MM.1S (cell line): ENCODE measurements at regions not wholly inside any gene's neighbourhood (a gene's known extent, or its start where the extent isn't known, plus 50 kb on each side); places are given as distances from the start of the nearest gene placed in this dataset.

Experiments
- DNase-seq: peaks from one replicate; pipeline ENCODE4 v3.0.0-alpha.2; 2015
- H2AFZ ChIP-seq: fragments of 300-600 bp; sonication (generic); 2 replicates; pipeline ENCODE4 v1.6.0; 2016; ENCODE audit warnings: antibody characterized with exemption, low read length
- H3F3A ChIP-seq: fragments of 300-600 bp; sonication (generic); 2 replicates; pipeline ENCODE4 v1.6.1; 2016; ENCODE audit warnings: mild to moderate bottlenecking, antibody characterized with exemption, low read length, moderate library complexity, mixed read lengths; ENCODE audit not compliant: insufficient read depth
- H3K27ac ChIP-seq: fragments of 300-600 bp; sonication (generic); 2 replicates; pipeline ENCODE4 v1.5.1; 2016; ENCODE audit warnings: mild to moderate bottlenecking, low read length
- H3K27me3 ChIP-seq: fragments of 300-600 bp; sonication (generic); replicated peaks from 2 replicates; pipeline ENCODE4 v1.6.0; 2016; ENCODE audit warnings: low read length; ENCODE audit not compliant: insufficient read depth
- H3K36me3 ChIP-seq: fragments of 300-600 bp; sonication (generic); replicated peaks from 2 replicates; pipeline ENCODE4 v1.6.1; 2016; ENCODE audit warnings: mild to moderate bottlenecking, low read length, mixed read lengths; ENCODE audit not compliant: insufficient read depth
- H3K4me1 ChIP-seq: fragments of 300-600 bp; sonication (generic); 2 replicates; pipeline ENCODE4 v1.6.1; 2016; ENCODE audit warnings: low read length, mixed read lengths
- H3K4me2 ChIP-seq: fragments of 300-600 bp; sonication (generic); 2 replicates; pipeline ENCODE4 v1.6.0; 2016; ENCODE audit warnings: low read depth, low read length
- H3K4me3 ChIP-seq: fragments of 300-600 bp; sonication (generic); 2 replicates; pipeline ENCODE4 v1.5.1; 2016; ENCODE audit warnings: low read length, mixed read lengths
- H3K79me2 ChIP-seq: fragments of 300-600 bp; sonication (generic); 2 replicates; pipeline ENCODE4 v1.6.1; 2016; ENCODE audit warnings: mixed run types, low read length, mixed read lengths
- H3K9ac ChIP-seq: fragments of 300-600 bp; sonication (generic); 2 replicates; pipeline ENCODE4 v1.6.1; 2016; ENCODE audit warnings: low read length, mixed read lengths
- H3K9me2 ChIP-seq: fragments of 300-600 bp; sonication (generic); replicated peaks from 2 replicates; pipeline ENCODE4 v1.6.1; 2016; ENCODE audit warnings: mild to moderate bottlenecking, low read length, mixed read lengths; ENCODE audit not compliant: insufficient read depth
- H3K9me3 ChIP-seq: fragments of 300-600 bp; sonication (generic); replicated peaks from 2 replicates; pipeline ENCODE4 v1.6.1; 2016; ENCODE audit warnings: mild to moderate bottlenecking, low read length, mixed read lengths; ENCODE audit not compliant: insufficient read depth
- H4K20me1 ChIP-seq: fragments of 300-600 bp; sonication (generic); 2 replicates; pipeline ENCODE4 v1.6.1; 2016; ENCODE audit warnings: mild to moderate bottlenecking, low read length, moderate library complexity, mixed read lengths; ENCODE audit not compliant: insufficient read depth
- CTCF ChIP-seq: fragments of 300-600 bp; sonication (generic); IDR thresholded peaks from 2 replicates; pipeline ENCODE4 v1.5.1; 2016; ENCODE audit warnings: antibody characterized with exemption, low read length, mixed read lengths
- EZH2 ChIP-seq: fragments of 300-600 bp; sonication (generic); optimal IDR thresholded peaks from 2 replicates; pipeline ENCODE3; 2017; ENCODE audit warnings: low read depth, mild to moderate bottlenecking, antibody characterized with exemption, low read length, mixed read lengths
- EZH2phosphoT487 ChIP-seq: fragments of 300-600 bp; sonication (generic); IDR thresholded peaks from 2 replicates; pipeline ENCODE4 v1.6.1; 2018; ENCODE audit warnings: antibody characterized with exemption, low read length

DNA sequence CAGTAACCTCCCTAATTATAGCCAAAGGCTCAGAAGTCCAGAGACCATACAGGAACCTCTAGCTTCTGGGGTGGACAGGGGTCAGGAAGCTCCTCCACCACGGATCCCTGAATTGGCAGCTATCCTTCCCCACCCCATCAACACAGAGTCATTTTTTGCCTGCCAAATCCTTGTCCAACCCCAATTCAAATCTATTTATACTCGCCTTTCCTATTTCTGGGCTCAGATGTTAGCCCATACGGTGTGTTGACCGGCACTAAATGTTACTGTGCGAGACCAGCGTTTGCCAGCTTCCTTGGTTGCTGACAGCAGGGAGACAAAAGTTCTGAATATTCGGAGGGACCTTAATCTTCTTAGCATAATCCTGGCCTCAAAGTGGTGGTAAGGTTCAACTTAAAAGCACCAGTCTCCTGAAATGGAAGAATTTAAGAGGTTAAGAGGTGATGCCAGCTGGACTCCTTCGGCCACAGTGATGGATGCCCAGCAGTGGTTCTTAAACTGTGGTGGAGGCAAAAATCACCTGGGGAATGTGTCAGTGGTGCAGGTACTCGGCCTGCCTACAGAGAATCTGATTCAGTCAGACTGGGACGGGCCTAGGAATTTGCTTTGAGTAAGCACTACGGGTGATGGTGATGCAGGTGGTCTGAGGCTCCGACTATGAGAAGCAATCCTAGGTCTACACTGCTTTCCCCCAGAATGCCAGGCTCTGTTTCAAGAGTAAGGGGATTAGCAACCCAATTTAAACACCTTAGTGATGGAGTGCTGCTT, 204.8 kb upstream of the MEF2C start:
- H3K79me2 ChIP-seq: no peaks in the 10 kb centered on the region
- TF ChIP-seq CTCF (no peak), EZH2phosphoT487 (no peak), EZH2 (no peak)
- no peak overlapping the region for H3K4me2 ChIP-seq
- H4K20me1 ChIP-seq: no peaks in the 10 kb centered on the region
- no peaks in the 10 kb centered on the region for H3K27me3 ChIP-seq
- no peaks in the 10 kb centered on the region for H3F3A ChIP-seq
- no peak for DNase-seq
- H3K9ac ChIP-seq: no peak overlapping the region
- no peak overlapping the region for H2AFZ ChIP-seq
- no peak overlapping the region for H3K27ac ChIP-seq
- no peaks in the 10 kb centered on the region for H3K36me3 ChIP-seq
- no peak overlapping the region for H3K4me3 ChIP-seq
- no peaks in the 10 kb centered on the region for H3K4me1 ChIP-seq
- H3K9me3 ChIP-seq: no peaks in the 10 kb centered on the region
- no peaks in the 10 kb centered on the region for H3K9me2 ChIP-seq

DNA sequence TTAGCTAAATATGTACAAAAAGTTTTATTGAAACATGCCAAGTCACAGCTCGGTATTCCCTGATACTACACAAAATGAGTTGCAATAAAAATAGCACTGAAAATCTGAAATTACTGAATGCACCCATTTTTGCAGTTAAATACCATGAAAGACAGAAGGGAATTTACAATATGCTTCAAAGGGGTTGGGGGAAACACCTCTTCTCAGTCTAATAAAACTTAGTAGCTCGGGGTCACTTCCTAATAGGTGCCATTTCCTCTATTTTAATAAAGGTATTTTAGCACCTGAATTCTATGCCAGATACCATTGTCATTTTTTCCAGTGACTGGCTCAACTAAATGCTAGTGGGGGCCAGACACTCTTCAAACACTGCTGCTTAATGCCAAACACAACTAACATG, 204.1 kb upstream of the MEF2C start:
- Histone ChIP-seq H3K4me1 (no peaks in the 10 kb centered on the region), H3K36me3 (no peaks in the 10 kb centered on the region), H2AFZ (no peak overlapping the region), H3K9ac (no peak overlapping the region), H4K20me1 (no peaks in the 10 kb centered on the region), H3K9me2 (no peaks in the 10 kb centered on the region), H3K4me2 (no peak overlapping the region), H3K27ac (no peak overlapping the region), H3F3A (no peaks in the 10 kb centered on the region), H3K9me3 (no peaks in the 10 kb centered on the region), H3K27me3 (no peaks in the 10 kb centered on the region), H3K79me2 (no peaks in the 10 kb centered on the region), H3K4me3 (no peak overlapping the region)
- no peak for DNase-seq
- no peak for TF ChIP-seq CTCF
- no peak for TF ChIP-seq EZH2phosphoT487
- TF ChIP-seq EZH2: no peak

GRCh38 chr5:89086390-89087086, 203.6 kb upstream of the MEF2C start:
- no peaks in the 10 kb centered on the region for H3K4me1 ChIP-seq
- no peak overlapping the region for H3K4me2 ChIP-seq
- H3K4me3 ChIP-seq: no peak overlapping the region
- no peaks in the 10 kb centered on the region for H3K9me3 ChIP-seq
- no peaks in the 10 kb centered on the region for H3K9me2 ChIP-seq
- no peaks in the 10 kb centered on the region for H3F3A ChIP-seq
- no peak overlapping the region for H3K9ac ChIP-seq
- no peaks in the 10 kb centered on the region for H3K27me3 ChIP-seq
- H3K27ac ChIP-seq: no peak overlapping the region
- no peaks in the 10 kb centered on the region for H3K79me2 ChIP-seq
- no peak for DNase-seq
- H3K36me3 ChIP-seq: no peaks in the 10 kb centered on the region
- no peaks in the 10 kb centered on the region for H4K20me1 ChIP-seq
- H2AFZ ChIP-seq: no peak overlapping the region
- no peak for TF ChIP-seq EZH2phosphoT487
- TF ChIP-seq CTCF: no peak
- TF ChIP-seq EZH2: no peak
